DOHH2 (cell line): ENCODE measurements at regions not wholly inside any gene's neighbourhood (a gene's known extent, or its start where the extent isn't known, plus 50 kb on each side); places are given as distances from the start of the nearest gene placed in this dataset.

ENCODE experiments used
- CTCF ChIP-seq: fragments of 200-600 bp; sonication (generic); IDR thresholded peaks from one replicate; pipeline ENCODE4 v1.5.1; 2014; ENCODE audit warnings: antibody characterized with exemption, mild to moderate bottlenecking, low read depth, low read length; ENCODE audit not compliant: poor library complexity, severe bottlenecking
- EZH2phosphoT487 ChIP-seq: fragments of 200-600 bp; sonication (generic); IDR thresholded peaks from 2 replicates; pipeline ENCODE4 v1.6.1; 2017; ENCODE audit warnings: borderline replicate concordance, mild to moderate bottlenecking, antibody characterized with exemption, low read length, moderate library complexity, mixed read lengths

GRCh38 chr6:12613811-12614210 lies 102.8 kb upstream of the PHACTR1 start:
- TF ChIP-seq CTCF (no peak), EZH2phosphoT487 (no peak)
